ENCODE measurements at regions not wholly inside any gene's neighbourhood (a gene's known extent, or its start where the extent isn't known, plus 50 kb on each side); places are given as distances from the start of the nearest gene placed in this dataset.

- Histone ChIP-seq H3K36me3 (ENCODE audit: control insufficient read depth, insufficient read depth, low read length) (no peaks in the 10 kb centered on the region), H3K4me1 (ENCODE audit: control insufficient read depth, insufficient read depth, low read length) (no peaks in the 10 kb centered on the region), H3K27me3 (ENCODE audit: control insufficient read depth, insufficient read depth, low read length) (no peaks in the 10 kb centered on the region), H3K9ac (ENCODE audit: low read length) (no peak overlapping the region), H3K9me3 (ENCODE audit: control insufficient read depth, low read length) (no peaks in the 10 kb centered on the region), H3K4me3 (ENCODE audit: low read length) (no peak overlapping the region)
Measured at GRCh38 chr9:8136477-8136876, 336.9 kb upstream of the DMAC1 start.

GRCh38 chr9:8134635-8135034 lies 335.1 kb upstream of the DMAC1 start:
- no peaks in the 10 kb centered on the region for H3K36me3 ChIP-seq (ENCODE audit: control insufficient read depth, insufficient read depth, low read length)
- H3K4me1 ChIP-seq (ENCODE audit: control insufficient read depth, insufficient read depth, low read length) = no peaks in the 10 kb centered on the region
- H3K9ac ChIP-seq (ENCODE audit: low read length) = no peak overlapping the region
- H3K4me3 ChIP-seq (ENCODE audit: low read length) = no peak overlapping the region
- no peaks in the 10 kb centered on the region for H3K27me3 ChIP-seq (ENCODE audit: control insufficient read depth, insufficient read depth, low read length)
- H3K9me3 ChIP-seq (ENCODE audit: control insufficient read depth, low read length) = no peaks in the 10 kb centered on the region

- no peaks in the 10 kb centered on the region for H3K9me3 ChIP-seq (ENCODE audit: control insufficient read depth, low read length)
- H3K4me1 ChIP-seq (ENCODE audit: control insufficient read depth, insufficient read depth, low read length) = no peaks in the 10 kb centered on the region
- H3K36me3 ChIP-seq (ENCODE audit: control insufficient read depth, insufficient read depth, low read length) = no peaks in the 10 kb centered on the region
- no peak overlapping the region for H3K4me3 ChIP-seq (ENCODE audit: low read length)
- no peaks in the 10 kb centered on the region for H3K27me3 ChIP-seq (ENCODE audit: control insufficient read depth, insufficient read depth, low read length)
- H3K9ac ChIP-seq (ENCODE audit: low read length) = no peak overlapping the region
Measured at GRCh38 chr9:8133606-8134005, 334.0 kb upstream of the DMAC1 start.

GRCh38 chr9:8115570-8115969 lies 316.0 kb upstream of the DMAC1 start:
- Histone ChIP-seq H3K9ac (ENCODE audit: low read length) (no peak overlapping the region), H3K36me3 (ENCODE audit: control insufficient read depth, insufficient read depth, low read length) (no peaks in the 10 kb centered on the region), H3K9me3 (ENCODE audit: control insufficient read depth, low read length) (no peaks in the 10 kb centered on the region), H3K4me1 (ENCODE audit: control insufficient read depth, insufficient read depth, low read length) (peaks cover 10% of the 10 kb centered on the region), H3K27me3 (ENCODE audit: control insufficient read depth, insufficient read depth, low read length) (peaks cover 8% of the 10 kb centered on the region), H3K4me3 (ENCODE audit: low read length) (no peak overlapping the region)

GRCh38 chr9:8114826-8115225 lies 315.2 kb upstream of the DMAC1 start:
- no peaks in the 10 kb centered on the region for H3K36me3 ChIP-seq (ENCODE audit: control insufficient read depth, insufficient read depth, low read length)
- H3K9ac ChIP-seq (ENCODE audit: low read length) = no peak overlapping the region
- H3K9me3 ChIP-seq (ENCODE audit: control insufficient read depth, low read length) = no peaks in the 10 kb centered on the region
- peaks cover 10% of the 10 kb centered on the region for H3K4me1 ChIP-seq (ENCODE audit: control insufficient read depth, insufficient read depth, low read length)
- peaks cover 12% of the 10 kb centered on the region for H3K27me3 ChIP-seq (ENCODE audit: control insufficient read depth, insufficient read depth, low read length)
- H3K4me3 ChIP-seq (ENCODE audit: low read length) = no peak overlapping the region

GRCh38 chr9:8106362-8106761 lies 306.8 kb upstream of the DMAC1 start:
- Histone ChIP-seq H3K9me3 (ENCODE audit: control insufficient read depth, low read length) (no peaks in the 10 kb centered on the region), H3K36me3 (ENCODE audit: control insufficient read depth, insufficient read depth, low read length) (no peaks in the 10 kb centered on the region), H3K4me1 (ENCODE audit: control insufficient read depth, insufficient read depth, low read length) (peaks cover 2% of the 10 kb centered on the region), H3K4me3 (ENCODE audit: low read length) (no peak overlapping the region), H3K27me3 (ENCODE audit: control insufficient read depth, insufficient read depth, low read length) (peaks cover 11% of the 10 kb centered on the region), H3K9ac (ENCODE audit: low read length) (no peak overlapping the region)

- Histone ChIP-seq H3K27me3 (ENCODE audit: control insufficient read depth, insufficient read depth, low read length) (no peaks in the 10 kb centered on the region), H3K9me3 (ENCODE audit: control insufficient read depth, low read length) (no peaks in the 10 kb centered on the region), H3K4me1 (ENCODE audit: control insufficient read depth, insufficient read depth, low read length) (no peaks in the 10 kb centered on the region), H3K4me3 (ENCODE audit: low read length) (no peak overlapping the region), H3K36me3 (ENCODE audit: control insufficient read depth, insufficient read depth, low read length) (no peaks in the 10 kb centered on the region), H3K9ac (ENCODE audit: low read length) (no peak overlapping the region)
Measured at GRCh38 chr9:8101607-8102006, 302.0 kb upstream of the DMAC1 start.

GRCh38 chr9:8096091-8096490 lies 296.5 kb upstream of the DMAC1 start:
- H3K36me3 ChIP-seq (ENCODE audit: control insufficient read depth, insufficient read depth, low read length) = no peaks in the 10 kb centered on the region
- no peaks in the 10 kb centered on the region for H3K27me3 ChIP-seq (ENCODE audit: control insufficient read depth, insufficient read depth, low read length)
- H3K4me3 ChIP-seq (ENCODE audit: low read length) = no peak overlapping the region
- no peaks in the 10 kb centered on the region for H3K9me3 ChIP-seq (ENCODE audit: control insufficient read depth, low read length)
- no peaks in the 10 kb centered on the region for H3K4me1 ChIP-seq (ENCODE audit: control insufficient read depth, insufficient read depth, low read length)
- no peak overlapping the region for H3K9ac ChIP-seq (ENCODE audit: low read length)

GRCh38 chr9:8095672-8096086 lies 296.1 kb upstream of the DMAC1 start:
- Histone ChIP-seq H3K27me3 (ENCODE audit: control insufficient read depth, insufficient read depth, low read length) (no peaks in the 10 kb centered on the region), H3K36me3 (ENCODE audit: control insufficient read depth, insufficient read depth, low read length) (no peaks in the 10 kb centered on the region), H3K9me3 (ENCODE audit: control insufficient read depth, low read length) (no peaks in the 10 kb centered on the region), H3K4me3 (ENCODE audit: low read length) (no peak overlapping the region), H3K4me1 (ENCODE audit: control insufficient read depth, insufficient read depth, low read length) (no peaks in the 10 kb centered on the region), H3K9ac (ENCODE audit: low read length) (no peak overlapping the region)

- Histone ChIP-seq H3K9me3 (ENCODE audit: control insufficient read depth, low read length) (no peaks in the 10 kb centered on the region), H3K36me3 (ENCODE audit: control insufficient read depth, insufficient read depth, low read length) (no peaks in the 10 kb centered on the region), H3K4me1 (ENCODE audit: control insufficient read depth, insufficient read depth, low read length) (no peaks in the 10 kb centered on the region), H3K27me3 (ENCODE audit: control insufficient read depth, insufficient read depth, low read length) (no peaks in the 10 kb centered on the region), H3K9ac (ENCODE audit: low read length) (no peak overlapping the region), H3K4me3 (ENCODE audit: low read length) (no peak overlapping the region)
Measured at GRCh38 chr9:8088477-8088876, 288.9 kb upstream of the DMAC1 start.

GRCh38 chr9:8085986-8086385 lies 286.4 kb upstream of the DMAC1 start:
- Histone ChIP-seq H3K27me3 (ENCODE audit: control insufficient read depth, insufficient read depth, low read length) (no peaks in the 10 kb centered on the region), H3K36me3 (ENCODE audit: control insufficient read depth, insufficient read depth, low read length) (no peaks in the 10 kb centered on the region), H3K9ac (ENCODE audit: low read length) (no peak overlapping the region), H3K9me3 (ENCODE audit: control insufficient read depth, low read length) (no peaks in the 10 kb centered on the region), H3K4me1 (ENCODE audit: control insufficient read depth, insufficient read depth, low read length) (no peaks in the 10 kb centered on the region), H3K4me3 (ENCODE audit: low read length) (no peak overlapping the region)

GRCh38 chr9:8078641-8079140 lies 279.1 kb upstream of the DMAC1 start:
- H3K9ac ChIP-seq (ENCODE audit: low read length) = no peak overlapping the region
- H3K4me1 ChIP-seq (ENCODE audit: control insufficient read depth, insufficient read depth, low read length) = no peaks in the 10 kb centered on the region
- no peaks in the 10 kb centered on the region for H3K27me3 ChIP-seq (ENCODE audit: control insufficient read depth, insufficient read depth, low read length)
- no peaks in the 10 kb centered on the region for H3K9me3 ChIP-seq (ENCODE audit: control insufficient read depth, low read length)
- H3K4me3 ChIP-seq (ENCODE audit: low read length) = no peak overlapping the region
- H3K36me3 ChIP-seq (ENCODE audit: control insufficient read depth, insufficient read depth, low read length) = no peaks in the 10 kb centered on the region

GRCh38 chr9:8074713-8075286 lies 275.2 kb upstream of the DMAC1 start:
- Histone ChIP-seq H3K9ac (ENCODE audit: low read length) (no peak overlapping the region), H3K36me3 (ENCODE audit: control insufficient read depth, insufficient read depth, low read length) (no peaks in the 10 kb centered on the region), H3K27me3 (ENCODE audit: control insufficient read depth, insufficient read depth, low read length) (no peaks in the 10 kb centered on the region), H3K9me3 (ENCODE audit: control insufficient read depth, low read length) (no peaks in the 10 kb centered on the region), H3K4me1 (ENCODE audit: control insufficient read depth, insufficient read depth, low read length) (no peaks in the 10 kb centered on the region), H3K4me3 (ENCODE audit: low read length) (no peak overlapping the region)
